BJ (cell line): ENCODE measurements at regions not wholly inside any gene's neighbourhood (a gene's known extent, or its start where the extent isn't known, plus 50 kb on each side); places are given as distances from the start of the nearest gene placed in this dataset.
"Not testable (repeated sequence)": the region's sequence is repeated elsewhere in the genome, so short reads cannot be mapped to it uniquely, and the experiment has no call there.

Experiments
- CTCF ChIA-PET: fragments of 350-600 bp; formaldehyde crosslinking; extraction: SDS; loops from one replicate; lab custom pipeline; 2021; ENCODE audit warnings: antibody characterized with exemption, inconsistent platforms; lab: Yijun Ruan, JAX
- POLR2A ChIA-PET: fragments of 300-600 bp; sonication (Branson Sonifier 250); formaldehyde crosslinking; extraction: SDS; loops from one replicate; lab custom pipeline; 2021; ENCODE audit warnings: antibody characterized with exemption; lab: Charles Lee
- DNase-seq: peaks from one replicate; pipeline ENCODE4 v3.0.0-alpha.2; 2011; ENCODE audit warnings: low read depth
- H3K27me3 ChIP-seq: 2 replicates; pipeline ENCODE4 v1.6.0; 2011; ENCODE audit warnings: low read length; ENCODE audit not compliant: control insufficient read depth, insufficient read depth
- H3K36me3 ChIP-seq: 2 replicates; pipeline ENCODE4 v1.5.1; 2011; ENCODE audit warnings: low read length; ENCODE audit not compliant: control insufficient read depth, insufficient read depth
- H3K4me3 ChIP-seq: 2 replicates; pipeline ENCODE4 v1.5.1; 2011; ENCODE audit warnings: low read depth, mild to moderate bottlenecking, control low read depth, low read length
- CTCF ChIP-seq: IDR thresholded peaks from 2 replicates; pipeline ENCODE4 v1.5.1; 2011; ENCODE audit warnings: low read depth, mild to moderate bottlenecking, control low read depth, inconsistent platforms, low read length, moderate library complexity; ENCODE audit not compliant: insufficient read depth

GRCh38 chr16:88132836-88133506 lies 181.7 kb downstream of the BANP start:
- ChIA-PET CTCF (no interaction called here), POLR2A (no interaction called here)
- no peak for TF ChIP-seq CTCF
- no peaks in the 10 kb centered on the region for H3K36me3 ChIP-seq
- H3K27me3 ChIP-seq = peaks cover 1% of the 10 kb centered on the region
- DNase-seq = no peak
- no peak overlapping the region for H3K4me3 ChIP-seq

- no peak for DNase-seq
- ChIA-PET CTCF (no interaction called here), POLR2A (no interaction called here)
- no peak overlapping the region for H3K4me3 ChIP-seq
- TF ChIP-seq CTCF = no peak
- no peaks in the 10 kb centered on the region for H3K36me3 ChIP-seq
- H3K27me3 ChIP-seq = peaks cover 1% of the 10 kb centered on the region
Observed at GRCh38 chr16:88133507-88133843, 182.2 kb downstream of the BANP start.

DNA sequence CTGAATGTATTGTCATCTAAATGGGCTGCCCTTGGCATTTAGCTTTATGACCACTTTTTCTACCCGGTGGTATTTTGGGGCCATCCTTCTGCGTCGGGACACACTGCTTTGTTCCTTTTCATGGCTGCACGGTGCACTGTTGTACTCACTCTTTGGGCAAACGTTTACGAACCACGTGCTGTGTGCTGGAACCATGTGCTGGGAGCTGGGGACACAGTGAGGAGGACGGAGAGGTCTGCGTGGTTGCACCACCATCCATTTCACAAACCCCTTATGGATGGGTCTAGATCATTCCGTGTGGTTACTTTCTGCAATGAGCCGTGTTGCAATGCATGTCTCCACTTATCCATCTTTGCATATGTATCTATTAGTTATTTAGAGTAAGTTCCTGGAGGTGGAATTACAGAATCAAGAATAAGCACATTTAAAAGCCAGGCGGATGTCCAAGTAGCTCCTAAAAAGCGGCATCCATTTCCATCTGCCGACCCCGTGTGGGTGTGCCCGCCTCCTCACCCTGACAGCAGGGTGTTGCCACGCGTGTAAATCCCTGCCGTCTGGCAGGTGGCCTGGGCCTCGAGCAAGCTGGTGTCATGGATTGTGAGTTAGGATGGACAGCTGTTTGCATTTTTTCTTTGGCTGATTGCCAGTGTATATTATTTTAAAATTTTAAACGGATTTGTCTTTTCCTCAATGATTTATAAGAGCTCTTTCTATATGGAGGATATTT lies 183.1 kb downstream of the BANP start:
- H3K4me3 ChIP-seq, H3K36me3 ChIP-seq, POLR2A ChIA-PET, H3K27me3 ChIP-seq, CTCF ChIA-PET, DNase-seq: not testable (repeated sequence)

DNA sequence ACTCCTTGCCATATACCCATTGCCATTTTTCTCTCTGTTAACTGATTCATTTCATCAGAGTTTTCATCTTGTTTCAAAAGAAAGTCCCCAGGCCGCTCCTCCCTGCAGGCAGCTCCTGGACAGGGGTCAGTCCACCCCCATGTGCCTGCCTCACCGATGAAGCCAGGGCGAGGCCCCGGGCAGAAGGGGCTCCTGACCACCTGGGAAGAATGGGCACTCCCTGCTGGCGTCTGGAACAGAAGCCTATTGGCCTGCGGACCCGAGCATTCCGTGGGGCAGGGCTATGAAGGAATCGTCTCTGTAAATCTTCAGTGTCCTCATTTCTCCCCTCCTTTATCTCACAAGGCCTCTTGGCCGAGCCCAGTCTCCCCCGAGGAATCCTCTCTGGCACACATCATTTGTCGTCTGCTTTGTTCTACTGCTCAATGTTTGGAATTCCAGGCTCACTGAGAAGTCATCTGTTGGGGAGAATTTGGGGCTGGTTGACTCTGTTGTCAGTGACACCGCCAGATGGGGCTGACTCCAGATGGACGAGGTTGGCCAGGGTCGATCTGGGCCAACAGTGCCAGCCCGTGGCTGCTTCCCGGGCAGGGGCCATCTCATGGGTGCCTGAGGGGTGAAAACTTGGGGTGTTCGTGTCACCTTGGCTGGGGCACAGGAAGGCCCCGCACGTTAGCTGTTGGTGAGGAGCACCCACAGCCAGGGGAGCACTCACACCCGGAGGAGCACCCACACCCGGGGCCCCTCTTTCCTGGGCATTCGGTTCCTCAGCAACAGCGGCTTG lies 183.9 kb downstream of the BANP start:
- POLR2A ChIA-PET, DNase-seq, CTCF ChIA-PET, H3K36me3 ChIP-seq, H3K27me3 ChIP-seq, H3K4me3 ChIP-seq: not testable (repeated sequence)

DNA sequence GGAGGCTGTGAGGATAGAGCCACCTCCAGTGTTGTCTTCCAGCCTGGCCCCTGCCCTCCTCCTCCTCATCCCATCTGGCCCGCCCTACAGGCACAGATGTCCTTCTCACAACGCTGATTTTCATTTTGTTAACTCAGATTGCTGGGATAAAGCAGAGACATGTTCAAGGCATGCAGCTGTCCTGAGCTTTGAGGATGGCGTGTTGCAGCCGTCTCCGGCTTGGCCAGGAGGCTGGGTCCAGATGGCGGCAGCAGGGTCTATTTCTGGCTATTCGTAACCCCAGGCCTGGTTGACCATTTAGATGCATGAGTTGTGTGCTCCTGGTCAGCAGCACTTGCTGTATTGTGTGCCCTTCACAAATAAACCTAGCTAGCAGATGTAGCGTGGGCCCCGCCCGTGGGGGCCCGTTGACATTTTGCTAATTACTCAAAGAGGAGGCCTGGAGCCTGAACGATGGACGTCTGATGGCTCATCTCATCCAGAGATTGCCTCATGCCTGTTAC lies 185.0 kb downstream of the BANP start:
- POLR2A ChIA-PET, DNase-seq, CTCF ChIA-PET, H3K27me3 ChIP-seq, H3K36me3 ChIP-seq, H3K4me3 ChIP-seq: not testable (repeated sequence)

- CTCF ChIA-PET, H3K4me3 ChIP-seq, POLR2A ChIA-PET: not testable (repeated sequence)
Observed at GRCh38 chr16:88136939-88137338, 185.7 kb downstream of the BANP start.

DNA sequence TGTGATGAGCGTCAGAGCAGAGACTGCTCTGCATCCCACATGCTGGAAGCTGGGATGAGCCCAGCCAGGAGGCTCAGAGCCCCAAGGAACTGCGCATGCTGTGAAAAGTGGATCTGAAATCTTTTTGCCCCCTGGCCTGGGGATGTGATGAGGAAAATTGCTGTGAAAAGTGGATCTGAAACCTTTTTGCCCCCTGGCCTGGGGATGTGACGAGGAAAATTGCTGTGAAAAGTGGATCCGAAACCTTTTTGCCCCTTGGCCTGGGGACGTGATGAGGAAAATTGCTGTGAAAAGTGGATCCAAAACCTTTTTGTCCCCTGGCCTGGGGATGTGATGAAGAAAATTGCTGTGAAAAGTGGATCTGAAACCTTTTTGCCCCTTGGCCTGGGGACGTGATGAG lies 187.9 kb downstream of the BANP start:
- POLR2A ChIA-PET, CTCF ChIA-PET, DNase-seq, H3K4me3 ChIP-seq, H3K27me3 ChIP-seq, H3K36me3 ChIP-seq: not testable (repeated sequence)

More at GRCh38 chr16:88136939-88137338, 185.7 kb downstream of the BANP start:
- H3K36me3 ChIP-seq, H3K27me3 ChIP-seq, DNase-seq: not testable (repeated sequence)

DNA sequence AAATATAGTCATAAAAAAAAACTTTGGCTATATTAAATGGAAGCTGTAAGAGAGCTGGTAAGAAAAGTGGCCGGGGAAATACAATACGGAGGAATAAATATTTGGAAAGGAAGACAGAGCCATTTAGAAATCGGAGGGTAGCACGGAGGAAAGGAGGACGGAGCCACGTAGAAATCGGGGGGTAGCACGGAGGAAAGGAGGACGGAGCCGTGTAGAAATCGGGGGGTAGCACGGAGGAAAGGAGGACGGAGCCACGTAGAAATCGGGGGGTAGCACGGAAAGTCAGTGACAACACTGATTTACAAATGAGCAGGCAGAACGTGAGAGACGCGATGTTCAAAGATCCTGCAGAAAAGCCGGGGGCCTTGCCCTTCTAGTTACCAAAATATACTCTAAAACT lies 189.0 kb downstream of the BANP start:
- POLR2A ChIA-PET, CTCF ChIA-PET, DNase-seq, H3K27me3 ChIP-seq, H3K36me3 ChIP-seq, H3K4me3 ChIP-seq: not testable (repeated sequence)
